Liver (tissue), 6 donors: ENCODE measurements at regions not wholly inside any gene's neighbourhood (a gene's known extent, or its start where the extent isn't known, plus 50 kb on each side); places are given as distances from the start of the nearest gene placed in this dataset.
"Not testable (repeated sequence)": the region's sequence is repeated elsewhere in the genome, so short reads cannot be mapped to it uniquely, and the experiment has no call there.

Source experiments
- DNase-seq: peaks from one replicate; pipeline ENCODE4 v3.0.0-alpha.2; 2017; ENCODE audit warnings: low spot score
- H3K27ac ChIP-seq, 2 donors: one replicate each; pipeline ENCODE4 v1.7.0; 2013; ENCODE audit warnings: inconsistent platforms in 2 of 2, low read length in 2 of 2, control low read depth in 1 of 2, low read depth in 1 of 2, mild to moderate bottlenecking in 1 of 2
- H3K27me3 ChIP-seq, 4 donors: one replicate each; pipeline versions ENCODE4 v1.6.1 to v1.7.0; 2013; ENCODE audit warnings: low read length in 3 of 4, inconsistent platforms in 1 of 4, mild to moderate bottlenecking in 1 of 4, moderate library complexity in 1 of 4; ENCODE audit not compliant: control insufficient read depth in 4 of 4, insufficient read depth in 4 of 4
- H3K36me3 ChIP-seq, 4 donors: one replicate each; pipeline versions ENCODE4 v1.6.1 to v1.7.0; 2013; ENCODE audit warnings: low read length in 3 of 4, mild to moderate bottlenecking in 3 of 4, low read depth in 1 of 4, moderate library complexity in 1 of 4; ENCODE audit not compliant: control insufficient read depth in 4 of 4, insufficient read depth in 3 of 4
- H3K4me1 ChIP-seq, 4 donors: one replicate each; pipeline versions ENCODE4 v1.6.1 to v1.7.0; 2013; ENCODE audit warnings: low read length in 3 of 4, mild to moderate bottlenecking in 3 of 4, moderate library complexity in 1 of 4; ENCODE audit not compliant: control insufficient read depth in 4 of 4, insufficient read depth in 4 of 4
- H3K4me3 ChIP-seq, 3 donors: one replicate each; pipeline versions ENCODE4 v1.6.1 to v1.7.0; 2013; ENCODE audit warnings: low read length in 3 of 3, control low read depth in 1 of 3, low read depth in 1 of 3, mild to moderate bottlenecking in 1 of 3
- H3K9ac ChIP-seq, 2 donors: one replicate each; pipeline ENCODE4 v1.7.0; 2013; ENCODE audit warnings: low read length in 2 of 2, mild to moderate bottlenecking in 2 of 2, moderate library complexity in 2 of 2, control low read depth in 1 of 2, low read depth in 1 of 2
- H3K9me3 ChIP-seq, 4 donors: one replicate each; pipeline versions ENCODE4 v1.6.1 to v1.7.0; 2013; ENCODE audit warnings: low read length in 3 of 4; ENCODE audit not compliant: control insufficient read depth in 4 of 4
- WGBS: extraction: QIAGEN DNeasy Blood & Tissue Kit; methylation state at CpG from one replicate; pipeline ENCODE4 v1.1.7; 2013; 5-methylcytosine and 5-hydroxymethylcytosine counted together
- donor health status: healthy.
- donor health status: healthy.
- donor health status: healthy.

GRCh38 chr9:38921253-38921652, 201.3 kb upstream of the FAM240B start:
- not testable (repeated sequence) for H3K4me3 ChIP-seq, H3K4me1 ChIP-seq, H3K27me3 ChIP-seq, H3K27ac ChIP-seq, H3K9ac ChIP-seq, H3K36me3 ChIP-seq, H3K9me3 ChIP-seq, DNase-seq
- WGBS = no CpG with 5 or more reads among the region's 3 CpGs

- H3K4me3 ChIP-seq, H3K4me1 ChIP-seq, H3K36me3 ChIP-seq, H3K9ac ChIP-seq, H3K27me3 ChIP-seq, H3K9me3 ChIP-seq, DNase-seq, H3K27ac ChIP-seq: not testable (repeated sequence)
- WGBS = 62% methylated on average over 4 of the region's 4 CpGs
Observed at GRCh38 chr9:38910629-38911028, 190.7 kb upstream of the FAM240B start.

- H3K4me1 ChIP-seq, H3K9me3 ChIP-seq, H3K27me3 ChIP-seq, H3K27ac ChIP-seq, H3K9ac ChIP-seq, H3K36me3 ChIP-seq, DNase-seq, H3K4me3 ChIP-seq: not testable (repeated sequence)
- no CpG with 5 or more reads among the region's 11 CpGs for WGBS
Observed at GRCh38 chr9:38904719-38905118, 184.8 kb upstream of the FAM240B start.

GRCh38 chr9:38901534-38902177, 181.7 kb upstream of the FAM240B start:
- WGBS = no CpG with 5 or more reads among the region's 10 CpGs
- not testable (repeated sequence) for H3K36me3 ChIP-seq, H3K9me3 ChIP-seq, H3K9ac ChIP-seq, H3K4me3 ChIP-seq, H3K27me3 ChIP-seq, H3K27ac ChIP-seq, H3K4me1 ChIP-seq, DNase-seq

- 97% methylated on average over 9 of the region's 11 CpGs for WGBS
- H3K27me3 ChIP-seq, H3K27ac ChIP-seq, DNase-seq, H3K36me3 ChIP-seq, H3K9ac ChIP-seq, H3K9me3 ChIP-seq, H3K4me1 ChIP-seq, H3K4me3 ChIP-seq: not testable (repeated sequence)
Observed at GRCh38 chr9:38896404-38896803, 176.5 kb upstream of the FAM240B start.

- not testable (repeated sequence) for H3K4me1 ChIP-seq, DNase-seq, H3K27ac ChIP-seq, H3K4me3 ChIP-seq, H3K36me3 ChIP-seq, H3K9ac ChIP-seq, H3K27me3 ChIP-seq, H3K9me3 ChIP-seq
- WGBS = no CpG with 5 or more reads among the region's 1 CpG
Observed at GRCh38 chr9:38895227-38895626, 175.3 kb upstream of the FAM240B start.

GRCh38 chr9:38892539-38893232, 172.8 kb upstream of the FAM240B start:
- H3K9ac ChIP-seq, H3K27me3 ChIP-seq, H3K4me1 ChIP-seq, DNase-seq, H3K9me3 ChIP-seq, H3K27ac ChIP-seq, H3K4me3 ChIP-seq, H3K36me3 ChIP-seq: not testable (repeated sequence)
- WGBS = 61% methylated on average over 4 of the region's 6 CpGs

GRCh38 chr9:38886076-38886475, 166.1 kb upstream of the FAM240B start:
- H3K9me3 ChIP-seq, H3K27ac ChIP-seq, H3K36me3 ChIP-seq, H3K9ac ChIP-seq, H3K4me1 ChIP-seq, H3K27me3 ChIP-seq, H3K4me3 ChIP-seq, DNase-seq: not testable (repeated sequence)
- WGBS = 75% methylated on average over 2 of the region's 5 CpGs
